Skin of body (tissue), 1 donor: ENCODE measurements at regions not wholly inside any gene's neighbourhood (a gene's known extent, or its start where the extent isn't known, plus 50 kb on each side); places are given as distances from the start of the nearest gene placed in this dataset.
A peak's percentile ranks its signal among the peaks of the same experiment; 100 is the strongest.

Experiments
- DNase-seq: peaks from one replicate; lab custom pipeline; 2025; lab: John Stamatoyannopoulos, UW

- DNase-seq = no peak
These were observed 1399.9 kb upstream of the B3GALT2 start for GRCh38 chr1:194586302-194586701.

- DNase-seq = no peak
These were observed 1397.6 kb upstream of the B3GALT2 start for GRCh38 chr1:194584052-194584451.

- peak; percentile 82 for DNase-seq
These were observed 1384.1 kb upstream of the B3GALT2 start for GRCh38 chr1:194570476-194570875.

GRCh38 chr1:194568610-194569009 is 1382.2 kb upstream of the B3GALT2 start:
- DNase-seq = no peak

- DNase-seq = peak; percentile 28
These were observed 1361.7 kb upstream of the B3GALT2 start for GRCh38 chr1:194548071-194548470.

GRCh38 chr1:194544012-194544411 is 1357.6 kb upstream of the B3GALT2 start:
- no peak for DNase-seq

GRCh38 chr1:194538453-194538852 is 1352.0 kb upstream of the B3GALT2 start:
- DNase-seq = no peak

- DNase-seq = no peak
These were observed 1351.1 kb upstream of the B3GALT2 start for GRCh38 chr1:194537521-194537920.

GRCh38 chr1:194535369-194535768 is 1349.0 kb upstream of the B3GALT2 start:
- DNase-seq = no peak

- no peak for DNase-seq
These were observed 1348.4 kb upstream of the B3GALT2 start for GRCh38 chr1:194534784-194535183.

- no peak for DNase-seq
These were observed 1347.2 kb upstream of the B3GALT2 start for GRCh38 chr1:194533641-194534040.

GRCh38 chr1:194517567-194517966 is 1331.2 kb upstream of the B3GALT2 start:
- no peak for DNase-seq

- no peak for DNase-seq
These were observed 1329.5 kb upstream of the B3GALT2 start for GRCh38 chr1:194515916-194516315.

GRCh38 chr1:194512957-194513356 is 1326.5 kb upstream of the B3GALT2 start:
- no peak for DNase-seq

- DNase-seq = no peak
These were observed 1325.9 kb upstream of the B3GALT2 start for GRCh38 chr1:194512345-194512744.

GRCh38 chr1:194503209-194503608 is 1316.8 kb upstream of the B3GALT2 start:
- no peak for DNase-seq

- DNase-seq = no peak
These were observed 1309.0 kb upstream of the B3GALT2 start for GRCh38 chr1:194495434-194495833.

- no peak for DNase-seq
These were observed 1300.8 kb upstream of the B3GALT2 start for GRCh38 chr1:194487172-194487571.

- no peak for DNase-seq
These were observed 1299.0 kb upstream of the B3GALT2 start for GRCh38 chr1:194485432-194485831.

GRCh38 chr1:194478731-194479130 is 1292.3 kb upstream of the B3GALT2 start:
- no peak for DNase-seq

- no peak for DNase-seq
These were observed 1291.5 kb upstream of the B3GALT2 start for GRCh38 chr1:194477908-194478307.

GRCh38 chr1:194476872-194477271 is 1290.5 kb upstream of the B3GALT2 start:
- peak; percentile 67 for DNase-seq

GRCh38 chr1:194476351-194476750 is 1289.9 kb upstream of the B3GALT2 start:
- no peak for DNase-seq

GRCh38 chr1:194474701-194475100 is 1288.3 kb upstream of the B3GALT2 start:
- no peak for DNase-seq
